ENCODE measurements at regions not wholly inside any gene's neighbourhood (a gene's known extent, or its start where the extent isn't known, plus 50 kb on each side); places are given as distances from the start of the nearest gene placed in this dataset.

- Mint-ChIP-seq H3K36me3 (ENCODE audit: insufficient read depth in 2 of 2) (no peaks in the 10 kb centered on the region), H3K9me3 (no peaks in the 10 kb centered on the region), H3K4me1 (ENCODE audit: low read depth) (no peaks in the 10 kb centered on the region), H3K27ac (no peak overlapping the region), H3K27me3 (ENCODE audit: low read depth) (peaks cover 16% of the 10 kb centered on the region), H3K4me3 (no peak overlapping the region)
- DNase-seq (no peak), ATAC-seq (replicated peaks in 1 of 2) (no peak)
Observed at GRCh38 chr6:72504406-72504805, 117.5 kb upstream of the KCNQ5 start.

GRCh38 chr6:72505446-72505845 is 116.4 kb upstream of the KCNQ5 start:
- ATAC-seq (replicated peaks in 1 of 2) (no peak), DNase-seq (no peak)
- Mint-ChIP-seq H3K27me3 (ENCODE audit: low read depth) (peaks cover 23% of the 10 kb centered on the region), H3K27ac (no peak overlapping the region), H3K4me3 (no peak overlapping the region), H3K4me1 (ENCODE audit: low read depth) (no peaks in the 10 kb centered on the region), H3K36me3 (ENCODE audit: insufficient read depth in 2 of 2) (no peaks in the 10 kb centered on the region), H3K9me3 (no peaks in the 10 kb centered on the region)

GRCh38 chr6:72519871-72520270 is 102.0 kb upstream of the KCNQ5 start:
- DNase-seq (no peak), ATAC-seq (replicated peaks in 1 of 2) (no peak)
- H3K27me3 Mint-ChIP-seq (ENCODE audit: low read depth) = peaks cover 18% of the 10 kb centered on the region
- no peaks in the 10 kb centered on the region for H3K4me1 Mint-ChIP-seq (ENCODE audit: low read depth)
- H3K4me3 Mint-ChIP-seq = no peak overlapping the region
- H3K36me3 Mint-ChIP-seq (ENCODE audit: insufficient read depth in 2 of 2) = no peaks in the 10 kb centered on the region
- no peaks in the 10 kb centered on the region for H3K9me3 Mint-ChIP-seq
- H3K27ac Mint-ChIP-seq = no peak overlapping the region

GRCh38 chr6:72521684-72522083 is 100.2 kb upstream of the KCNQ5 start:
- DNase-seq (no peak), ATAC-seq (replicated peaks in 1 of 2) (no peak)
- H3K27me3 Mint-ChIP-seq (ENCODE audit: low read depth) = peaks cover 7% of the 10 kb centered on the region
- H3K27ac Mint-ChIP-seq = no peak overlapping the region
- H3K36me3 Mint-ChIP-seq (ENCODE audit: insufficient read depth in 2 of 2) = no peaks in the 10 kb centered on the region
- no peaks in the 10 kb centered on the region for H3K9me3 Mint-ChIP-seq
- no peak overlapping the region for H3K4me3 Mint-ChIP-seq
- no peaks in the 10 kb centered on the region for H3K4me1 Mint-ChIP-seq (ENCODE audit: low read depth)

- DNase-seq (peak in 1 of 2 donors; percentile 21), ATAC-seq (replicated peaks in 1 of 2) (no peak)
- Mint-ChIP-seq H3K27me3 (ENCODE audit: low read depth) (peaks cover 2% of the 10 kb centered on the region), H3K4me1 (ENCODE audit: low read depth) (no peaks in the 10 kb centered on the region), H3K36me3 (ENCODE audit: insufficient read depth in 2 of 2) (no peaks in the 10 kb centered on the region), H3K4me3 (no peak overlapping the region), H3K27ac (no peak overlapping the region), H3K9me3 (no peaks in the 10 kb centered on the region)
Observed at GRCh38 chr6:72522735-72523141, 99.1 kb upstream of the KCNQ5 start.

GRCh38 chr6:72524011-72524645 is 97.7 kb upstream of the KCNQ5 start:
- H3K36me3 Mint-ChIP-seq (ENCODE audit: insufficient read depth in 2 of 2) = no peaks in the 10 kb centered on the region
- H3K4me3 Mint-ChIP-seq = no peak overlapping the region
- H3K4me1 Mint-ChIP-seq (ENCODE audit: low read depth) = no peaks in the 10 kb centered on the region
- H3K9me3 Mint-ChIP-seq = no peaks in the 10 kb centered on the region
- H3K27me3 Mint-ChIP-seq (ENCODE audit: low read depth) = no peaks in the 10 kb centered on the region
- ATAC-seq (replicated peaks in 1 of 2) (peak; percentile 45 to 57), DNase-seq (peak in 1 of 2 donors; percentile 2)
- H3K27ac Mint-ChIP-seq = no peak overlapping the region

GRCh38 chr6:72525821-72526510 is 95.9 kb upstream of the KCNQ5 start:
- Mint-ChIP-seq H3K9me3 (no peaks in the 10 kb centered on the region), H3K4me1 (ENCODE audit: low read depth) (no peaks in the 10 kb centered on the region), H3K27me3 (ENCODE audit: low read depth) (no peaks in the 10 kb centered on the region), H3K36me3 (ENCODE audit: insufficient read depth in 2 of 2) (no peaks in the 10 kb centered on the region), H3K4me3 (no peak overlapping the region), H3K27ac (no peak overlapping the region)
- ATAC-seq (replicated peaks in 1 of 2) (no peak), DNase-seq (no peak)

- DNase-seq (no peak), ATAC-seq (replicated peaks in 1 of 2) (no peak)
- H3K4me3 Mint-ChIP-seq = no peak overlapping the region
- no peaks in the 10 kb centered on the region for H3K4me1 Mint-ChIP-seq (ENCODE audit: low read depth)
- H3K27ac Mint-ChIP-seq = no peak overlapping the region
- no peaks in the 10 kb centered on the region for H3K9me3 Mint-ChIP-seq
- H3K27me3 Mint-ChIP-seq (ENCODE audit: low read depth) = peaks cover 3% of the 10 kb centered on the region
- no peaks in the 10 kb centered on the region for H3K36me3 Mint-ChIP-seq (ENCODE audit: insufficient read depth in 2 of 2)
Observed at GRCh38 chr6:72530152-72530551, 91.7 kb upstream of the KCNQ5 start.

- no peak for DNase-seq
- ATAC-seq (replicated peaks in 1 of 2) = no peak
- H3K4me1 Mint-ChIP-seq (ENCODE audit: low read depth) = no peaks in the 10 kb centered on the region
- peaks cover 7% of the 10 kb centered on the region for H3K27me3 Mint-ChIP-seq (ENCODE audit: low read depth)
- no peaks in the 10 kb centered on the region for H3K9me3 Mint-ChIP-seq
- H3K27ac Mint-ChIP-seq = no peak overlapping the region
- no peak overlapping the region for H3K4me3 Mint-ChIP-seq
- H3K36me3 Mint-ChIP-seq (ENCODE audit: insufficient read depth in 2 of 2) = no peaks in the 10 kb centered on the region
Observed at GRCh38 chr6:72530750-72531149, 91.1 kb upstream of the KCNQ5 start.

- DNase-seq (no peak), ATAC-seq (replicated peaks in 1 of 2) (no peak)
- Mint-ChIP-seq H3K36me3 (ENCODE audit: insufficient read depth in 2 of 2) (no peaks in the 10 kb centered on the region), H3K4me1 (ENCODE audit: low read depth) (no peaks in the 10 kb centered on the region), H3K9me3 (no peaks in the 10 kb centered on the region), H3K27ac (no peak overlapping the region), H3K27me3 (ENCODE audit: low read depth) (peaks cover 7% of the 10 kb centered on the region), H3K4me3 (no peak overlapping the region)
Observed at GRCh38 chr6:72533606-72534005, 88.3 kb upstream of the KCNQ5 start.

- no peak for ATAC-seq (replicated peaks in 1 of 2)
- Mint-ChIP-seq H3K9me3 (peaks cover 0 to under 1% of the 10 kb centered on the region in 2 donors), H3K4me1 (ENCODE audit: low read depth) (no peaks in the 10 kb centered on the region), H3K27ac (no peak overlapping the region), H3K27me3 (ENCODE audit: low read depth) (peaks cover 7% of the 10 kb centered on the region), H3K36me3 (ENCODE audit: insufficient read depth in 2 of 2) (no peaks in the 10 kb centered on the region), H3K4me3 (no peak overlapping the region)
- DNase-seq = no peak
Observed at GRCh38 chr6:72534236-72534635, 87.6 kb upstream of the KCNQ5 start.

GRCh38 chr6:72535124-72535523 is 86.7 kb upstream of the KCNQ5 start:
- H3K4me1 Mint-ChIP-seq (ENCODE audit: low read depth) = no peaks in the 10 kb centered on the region

GRCh38 chr6:72547020-72547419 is 74.8 kb upstream of the KCNQ5 start:
- Mint-ChIP-seq H3K4me1 (ENCODE audit: low read depth) (no peaks in the 10 kb centered on the region), H3K36me3 (ENCODE audit: insufficient read depth in 2 of 2) (peaks cover 2 to 5% of the 10 kb centered on the region in 2 donors), H3K27ac (no peak overlapping the region), H3K9me3 (peaks cover 5 to 6% of the 10 kb centered on the region in 2 donors), H3K27me3 (ENCODE audit: low read depth) (peaks cover 39% of the 10 kb centered on the region), H3K4me3 (no peak overlapping the region)
- ATAC-seq (replicated peaks in 1 of 2) = no peak
- DNase-seq = no peak

More at GRCh38 chr6:72535124-72535523, 86.7 kb upstream of the KCNQ5 start:
- Mint-ChIP-seq H3K36me3 (ENCODE audit: insufficient read depth in 2 of 2) (peaks cover 0 to 2% of the 10 kb centered on the region in 2 donors), H3K9me3 (peaks cover 2 to 5% of the 10 kb centered on the region in 2 donors), H3K27ac (no peak overlapping the region), H3K4me3 (no peak overlapping the region), H3K27me3 (ENCODE audit: low read depth) (peaks cover 7% of the 10 kb centered on the region)
- no peak for DNase-seq
- no peak for ATAC-seq (replicated peaks in 1 of 2)

GRCh38 chr6:72551470-72551869 is 70.4 kb upstream of the KCNQ5 start:
- DNase-seq = no peak
- Mint-ChIP-seq H3K36me3 (ENCODE audit: insufficient read depth in 2 of 2) (no peaks in the 10 kb centered on the region), H3K27ac (no peak overlapping the region), H3K27me3 (ENCODE audit: low read depth) (peaks cover 15% of the 10 kb centered on the region), H3K4me1 (ENCODE audit: low read depth) (peaks cover 16% of the 10 kb centered on the region), H3K4me3 (no peak overlapping the region), H3K9me3 (no peaks in the 10 kb centered on the region)
- ATAC-seq (replicated peaks in 1 of 2) = no peak

Measured in activated T-cell treated with anti-CD3 and anti-CD28 coated beads, Interleukin-2, amount 50 U/mL, for 72 hours (primary cell).